ENCODE measurements at regions not wholly inside any gene's neighbourhood (a gene's known extent, or its start where the extent isn't known, plus 50 kb on each side); places are given as distances from the start of the nearest gene placed in this dataset.

GRCh38 chr7:155187061-155187785, 110.5 kb upstream of the INSIG1 start:
- no peak for TF ChIP-seq CTCF (IDR thresholded peaks at IDR 0.05; ENCODE audit: extremely low read depth in 1 of 2, insufficient read depth in 1 of 2, low read depth in 1 of 2, low read length in 2 of 2)
- no peak for TF ChIP-seq EZH2 (IDR thresholded peaks at IDR 0.05; ENCODE audit: borderline replicate concordance, low read depth, low read length, severe bottlenecking)
- TF ChIP-seq GATA2 (IDR thresholded peaks at IDR 0.05; ENCODE audit: insufficient read depth, insufficient read length, low read depth, low read length), result no peak
